Neural cell (in vitro differentiated cells): ENCODE measurements at regions not wholly inside any gene's neighbourhood (a gene's known extent, or its start where the extent isn't known, plus 50 kb on each side); places are given as distances from the start of the nearest gene placed in this dataset.

ENCODE experiments used
- H2AFZ ChIP-seq: fragments of 200-600, 300-800 bp; sonication (generic), shearing (Covaris generic); 2 replicates; pipeline ENCODE4 v1.6.0; 2014; ENCODE audit warnings: low read depth, mild to moderate bottlenecking, antibody characterized with exemption, low read length, moderate library complexity
- H3F3A ChIP-seq: fragments of 200-600 bp; shearing (Covaris generic); 2 replicates; pipeline ENCODE4 v1.6.1; 2016; ENCODE audit warnings: mild to moderate bottlenecking, moderate library complexity, mixed read lengths, antibody characterized with exemption, low read length; ENCODE audit not compliant: insufficient read depth, poor library complexity, severe bottlenecking
- H3K27ac ChIP-seq: fragments of 200-600, 300-800 bp; sonication (generic), shearing (Covaris generic); 2 replicates; pipeline ENCODE4 v1.5.1; 2014; ENCODE audit warnings: mild to moderate bottlenecking, low read length, moderate library complexity
- H3K27me3 ChIP-seq: fragments of 300-800, 200-600 bp; sonication (generic), shearing (Covaris generic); 2 replicates; pipeline ENCODE4 v1.6.0; 2014; ENCODE audit warnings: mild to moderate bottlenecking, low read depth, low read length, moderate library complexity; ENCODE audit not compliant: insufficient read depth
- H3K36me3 ChIP-seq: fragments of 300-800, 200-600 bp; sonication (generic), shearing (Covaris generic); 2 replicates; pipeline ENCODE4 v1.5.1; 2014; ENCODE audit warnings: mild to moderate bottlenecking, antibody characterized with exemption, low read length, moderate library complexity; ENCODE audit not compliant: insufficient read depth
- H3K4me2 ChIP-seq: fragments of 300-800, 200-600 bp; sonication (generic), shearing (Covaris generic); 2 replicates; pipeline ENCODE4 v1.6.0; 2014; ENCODE audit warnings: mild to moderate bottlenecking, low read length
- H3K4me3 ChIP-seq: fragments of 300-800, 200-600 bp; sonication (generic), shearing (Covaris generic); 2 replicates; pipeline ENCODE4 v1.5.1; 2014; ENCODE audit warnings: mild to moderate bottlenecking, low read length, moderate library complexity
- H3K79me2 ChIP-seq: fragments of 200-600 bp; shearing (Covaris generic); replicated peaks from 2 replicates; pipeline ENCODE4 v1.6.0; 2014; ENCODE audit warnings: mild to moderate bottlenecking, low read length, moderate library complexity; ENCODE audit not compliant: insufficient read depth
- H3K9ac ChIP-seq: fragments of 300-800, 200-600 bp; sonication (generic), shearing (Covaris generic); 2 replicates; pipeline ENCODE4 v1.6.1; 2016; ENCODE audit warnings: mild to moderate bottlenecking, low read length, mixed read lengths
- H3K9me2 ChIP-seq: fragments of 200-600 bp; shearing (Covaris generic); 2 replicates; pipeline ENCODE4 v1.6.1; 2016; ENCODE audit warnings: mild to moderate bottlenecking, low read length, mixed read lengths; ENCODE audit not compliant: insufficient read depth
- H3K9me3 ChIP-seq: fragments of 200-600, 300-800 bp; sonication (generic), shearing (Covaris generic); 2 replicates; pipeline ENCODE4 v1.6.1; 2016; ENCODE audit warnings: mild to moderate bottlenecking, mixed run types, low read length, moderate library complexity, mixed read lengths
- H4K20me1 ChIP-seq: fragments of 200-600 bp; shearing (Covaris generic); 2 replicates; pipeline ENCODE4 v1.6.1; 2016; ENCODE audit warnings: mild to moderate bottlenecking, mixed run types; ENCODE audit not compliant: insufficient read depth
- CTCF ChIP-seq: fragments of 450-650 bp; IDR thresholded peaks from 2 replicates; pipeline ENCODE4 v1.5.1; 2014; ENCODE audit warnings: antibody characterized with exemption, mild to moderate bottlenecking, moderate library complexity; ENCODE audit not compliant: poor library complexity, severe bottlenecking
- EP300 ChIP-seq: fragments of 450-650 bp; conservative IDR thresholded peaks from 2 replicates; pipeline ENCODE4 v1.6.1; 2014; ENCODE audit warnings: antibody characterized with exemption, mild to moderate bottlenecking, moderate library complexity; ENCODE audit not compliant: poor library complexity, severe bottlenecking
- EZH2 ChIP-seq: fragments of 200-600, 300-800 bp; shearing (Covaris generic), sonication (generic); IDR thresholded peaks from 2 replicates; pipeline ENCODE4 v1.6.1; 2014; ENCODE audit warnings: antibody characterized with exemption, low read length, borderline replicate concordance, mild to moderate bottlenecking; ENCODE audit not compliant: insufficient read depth, poor library complexity, severe bottlenecking
- MXI1 ChIP-seq: fragments of 450-650 bp; conservative IDR thresholded peaks from 2 replicates; pipeline ENCODE4 v1.6.1; 2014; ENCODE audit warnings: antibody characterized with exemption, mild to moderate bottlenecking; ENCODE audit not compliant: poor library complexity, severe bottlenecking
- POLR2AphosphoS5 ChIP-seq: IDR thresholded peaks from 2 replicates; pipeline ENCODE4 v1.6.1; 2012
- RAD21 ChIP-seq: fragments of 450-650 bp; conservative IDR thresholded peaks from 2 replicates; pipeline ENCODE4 v1.6.1; 2014; ENCODE audit warnings: antibody characterized with exemption, mild to moderate bottlenecking, moderate library complexity
- SMC3 ChIP-seq: fragments of 450-650 bp; conservative IDR thresholded peaks from 2 replicates; pipeline ENCODE4 v1.6.1; 2014; ENCODE audit warnings: antibody characterized with exemption, mild to moderate bottlenecking, moderate library complexity; ENCODE audit not compliant: poor library complexity
- TAF1 ChIP-seq: IDR thresholded peaks from 2 replicates; pipeline ENCODE4 v1.6.1; 2012; ENCODE audit warnings: low read depth
- TF ChIP-seq, protein P1 (sequence below): IDR thresholded peaks from 2 replicates; pipeline ENCODE4 v1.6.1; 2012; ENCODE audit warnings: borderline replicate concordance

DNA sequence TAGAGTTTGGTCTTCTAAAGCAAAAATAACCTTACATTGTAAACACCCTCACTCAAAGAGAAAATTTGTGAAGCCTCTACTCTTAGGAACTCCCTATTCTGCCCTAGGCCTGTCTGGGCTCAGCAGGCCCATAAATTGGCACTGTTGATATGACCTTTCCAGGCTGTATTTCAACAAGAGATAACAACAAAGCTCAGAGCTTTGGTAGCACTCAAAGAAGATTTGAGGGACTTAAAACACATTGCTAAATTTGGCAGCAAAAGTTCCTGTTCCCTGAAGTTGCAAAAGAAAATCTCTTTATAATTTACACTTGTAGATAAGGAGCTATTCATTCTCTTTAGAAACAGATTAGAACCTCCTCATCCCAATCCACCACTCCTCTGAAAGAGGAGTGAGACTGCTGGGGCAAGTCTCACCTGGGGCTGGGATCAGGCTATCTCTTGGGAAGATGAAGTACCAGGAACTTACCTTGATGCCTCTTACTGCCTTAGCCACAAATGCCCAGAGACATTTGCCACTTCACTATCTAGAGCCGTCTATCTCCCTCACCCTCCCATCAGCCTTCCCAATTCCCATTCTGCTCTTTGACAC is 110.4 kb upstream of the AKIP1 start:
- Histone ChIP-seq H3K9me3 (no peaks in the 10 kb centered on the region), H4K20me1 (no peaks in the 10 kb centered on the region), H2AFZ (no peak overlapping the region), H3K27me3 (no peaks in the 10 kb centered on the region), H3K79me2 (no peaks in the 10 kb centered on the region), H3K9me2 (no peaks in the 10 kb centered on the region), H3F3A (no peaks in the 10 kb centered on the region), H3K9ac (no peak overlapping the region), H3K4me2 (no peak overlapping the region), H3K4me3 (no peak overlapping the region), H3K36me3 (no peaks in the 10 kb centered on the region), H3K27ac (no peak overlapping the region)
- TF ChIP-seq EP300 (no peak), TAF1 (no peak), POLR2AphosphoS5 (no peak)
- TF ChIP-seq, protein P1, sequence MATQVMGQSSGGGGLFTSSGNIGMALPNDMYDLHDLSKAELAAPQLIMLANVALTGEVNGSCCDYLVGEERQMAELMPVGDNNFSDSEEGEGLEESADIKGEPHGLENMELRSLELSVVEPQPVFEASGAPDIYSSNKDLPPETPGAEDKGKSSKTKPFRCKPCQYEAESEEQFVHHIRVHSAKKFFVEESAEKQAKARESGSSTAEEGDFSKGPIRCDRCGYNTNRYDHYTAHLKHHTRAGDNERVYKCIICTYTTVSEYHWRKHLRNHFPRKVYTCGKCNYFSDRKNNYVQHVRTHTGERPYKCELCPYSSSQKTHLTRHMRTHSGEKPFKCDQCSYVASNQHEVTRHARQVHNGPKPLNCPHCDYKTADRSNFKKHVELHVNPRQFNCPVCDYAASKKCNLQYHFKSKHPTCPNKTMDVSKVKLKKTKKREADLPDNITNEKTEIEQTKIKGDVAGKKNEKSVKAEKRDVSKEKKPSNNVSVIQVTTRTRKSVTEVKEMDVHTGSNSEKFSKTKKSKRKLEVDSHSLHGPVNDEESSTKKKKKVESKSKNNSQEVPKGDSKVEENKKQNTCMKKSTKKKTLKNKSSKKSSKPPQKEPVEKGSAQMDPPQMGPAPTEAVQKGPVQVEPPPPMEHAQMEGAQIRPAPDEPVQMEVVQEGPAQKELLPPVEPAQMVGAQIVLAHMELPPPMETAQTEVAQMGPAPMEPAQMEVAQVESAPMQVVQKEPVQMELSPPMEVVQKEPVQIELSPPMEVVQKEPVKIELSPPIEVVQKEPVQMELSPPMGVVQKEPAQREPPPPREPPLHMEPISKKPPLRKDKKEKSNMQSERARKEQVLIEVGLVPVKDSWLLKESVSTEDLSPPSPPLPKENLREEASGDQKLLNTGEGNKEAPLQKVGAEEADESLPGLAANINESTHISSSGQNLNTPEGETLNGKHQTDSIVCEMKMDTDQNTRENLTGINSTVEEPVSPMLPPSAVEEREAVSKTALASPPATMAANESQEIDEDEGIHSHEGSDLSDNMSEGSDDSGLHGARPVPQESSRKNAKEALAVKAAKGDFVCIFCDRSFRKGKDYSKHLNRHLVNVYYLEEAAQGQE, result no peak

GRCh38 chr11:8801121-8801520 is 109.9 kb upstream of the AKIP1 start:
- Histone ChIP-seq H3K9me3 (no peaks in the 10 kb centered on the region), H3K4me3 (no peak overlapping the region), H3K27ac (no peak overlapping the region), H3K4me2 (no peak overlapping the region), H3K36me3 (no peaks in the 10 kb centered on the region), H3K27me3 (no peaks in the 10 kb centered on the region), H3K9ac (no peak overlapping the region), H2AFZ (no peak overlapping the region), H3F3A (no peaks in the 10 kb centered on the region), H4K20me1 (no peaks in the 10 kb centered on the region), H3K79me2 (peaks cover under 1% of the 10 kb centered on the region), H3K9me2 (no peaks in the 10 kb centered on the region)
- no peak for TF ChIP-seq TAF1
- TF ChIP-seq SMC3, result no peak

- Histone ChIP-seq H4K20me1 (no peaks in the 10 kb centered on the region), H3K36me3 (no peaks in the 10 kb centered on the region)
- TF ChIP-seq POLR2AphosphoS5 (no peak), TAF1 (no peak), SMC3 (no peak), EP300 (no peak), EZH2 (no peak), CTCF (no peak), MXI1 (no peak), RAD21 (no peak)
- TF ChIP-seq, protein P1, result no peak
Measured at GRCh38 chr11:8802251-8802650, 108.7 kb upstream of the AKIP1 start.

More at GRCh38 chr11:8802251-8802650, 108.7 kb upstream of the AKIP1 start:
- no peaks in the 10 kb centered on the region for H3K9me3 ChIP-seq
- H3K9me2 ChIP-seq, result no peaks in the 10 kb centered on the region
- peaks cover 8% of the 10 kb centered on the region for H3K79me2 ChIP-seq
- no peak overlapping the region for H3K27ac ChIP-seq
- H3F3A ChIP-seq, result no peaks in the 10 kb centered on the region
- H3K27me3 ChIP-seq, result no peaks in the 10 kb centered on the region
- H2AFZ ChIP-seq, result no peak overlapping the region
- H3K4me3 ChIP-seq, result no peak overlapping the region
- no peak overlapping the region for H3K4me2 ChIP-seq
- no peak overlapping the region for H3K9ac ChIP-seq
